Nephron (organoid): ENCODE measurements at regions not wholly inside any gene's neighbourhood (a gene's known extent, or its start where the extent isn't known, plus 50 kb on each side); places are given as distances from the start of the nearest gene placed in this dataset.
A peak's percentile ranks its signal among the peaks of the same experiment; 100 is the strongest.

ENCODE experiments used
- H3K27ac Mint-ChIP-seq, 3 experiments: 2 replicates each; pipeline ENCODE4 v1.8.0; 2020; ENCODE audit warnings: mixed read lengths in 3 of 3, mild to moderate bottlenecking in 2 of 3, moderate library complexity in 1 of 3
- H3K27me3 Mint-ChIP-seq: 2 replicates; pipeline ENCODE4 v1.8.0; 2021; ENCODE audit warnings: low read depth, mild to moderate bottlenecking, moderate library complexity, mixed read lengths
- H3K36me3 Mint-ChIP-seq: 2 replicates; pipeline ENCODE4 v1.8.0; 2020; ENCODE audit warnings: low read depth, mixed read lengths
- H3K4me1 Mint-ChIP-seq: 2 replicates; pipeline ENCODE4 v1.8.0; 2020; ENCODE audit warnings: mixed read lengths
- H3K4me3 Mint-ChIP-seq, 3 experiments: 2 replicates each; pipeline ENCODE4 v1.8.0; 2020; ENCODE audit warnings: mild to moderate bottlenecking in 3 of 3, mixed read lengths in 3 of 3, moderate library complexity in 2 of 3
- H3K9me3 Mint-ChIP-seq: 2 replicates; pipeline ENCODE4 v1.8.0; 2020; ENCODE audit warnings: mixed read lengths
- TF ChIP-seq, protein P1 (sequence below), 3 experiments: fragments of 200-600 bp; sonication (generic); IDR thresholded peaks; one replicate each; pipeline ENCODE4 v1.5.0; 2021; ENCODE audit warnings: antibody characterized with exemption in 3 of 3; ENCODE audit not compliant: unreplicated experiment in 3 of 3

- Mint-ChIP-seq H3K9me3 (no peaks in the 10 kb centered on the region), H3K27me3 (peaks cover 5% of the 10 kb centered on the region), H3K4me3 (no peak overlapping the region), H3K36me3 (no peaks in the 10 kb centered on the region), H3K4me1 (peaks cover 25% of the 10 kb centered on the region), H3K27ac (no peak overlapping the region)
- TF ChIP-seq, protein P1, sequence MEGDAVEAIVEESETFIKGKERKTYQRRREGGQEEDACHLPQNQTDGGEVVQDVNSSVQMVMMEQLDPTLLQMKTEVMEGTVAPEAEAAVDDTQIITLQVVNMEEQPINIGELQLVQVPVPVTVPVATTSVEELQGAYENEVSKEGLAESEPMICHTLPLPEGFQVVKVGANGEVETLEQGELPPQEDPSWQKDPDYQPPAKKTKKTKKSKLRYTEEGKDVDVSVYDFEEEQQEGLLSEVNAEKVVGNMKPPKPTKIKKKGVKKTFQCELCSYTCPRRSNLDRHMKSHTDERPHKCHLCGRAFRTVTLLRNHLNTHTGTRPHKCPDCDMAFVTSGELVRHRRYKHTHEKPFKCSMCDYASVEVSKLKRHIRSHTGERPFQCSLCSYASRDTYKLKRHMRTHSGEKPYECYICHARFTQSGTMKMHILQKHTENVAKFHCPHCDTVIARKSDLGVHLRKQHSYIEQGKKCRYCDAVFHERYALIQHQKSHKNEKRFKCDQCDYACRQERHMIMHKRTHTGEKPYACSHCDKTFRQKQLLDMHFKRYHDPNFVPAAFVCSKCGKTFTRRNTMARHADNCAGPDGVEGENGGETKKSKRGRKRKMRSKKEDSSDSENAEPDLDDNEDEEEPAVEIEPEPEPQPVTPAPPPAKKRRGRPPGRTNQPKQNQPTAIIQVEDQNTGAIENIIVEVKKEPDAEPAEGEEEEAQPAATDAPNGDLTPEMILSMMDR (IDR thresholded peaks at IDR 0.05; ENCODE audit: unreplicated experiment in 3 of 3): no peak
Observed at GRCh38 chr1:168821434-168821833, 92.4 kb upstream of the DPT start.

- peaks cover 5% of the 10 kb centered on the region for H3K27me3 Mint-ChIP-seq
- no peaks in the 10 kb centered on the region for H3K36me3 Mint-ChIP-seq
- no peaks in the 10 kb centered on the region for H3K9me3 Mint-ChIP-seq
- no peak overlapping the region for H3K4me3 Mint-ChIP-seq
- H3K27ac Mint-ChIP-seq: peak overlapping the region in 1 of 3 experiments; percentile 69
- peaks cover 25% of the 10 kb centered on the region for H3K4me1 Mint-ChIP-seq
- TF ChIP-seq, protein P1 (IDR thresholded peaks at IDR 0.05; ENCODE audit: unreplicated experiment in 3 of 3): no peak
Observed at GRCh38 chr1:168822911-168823310, 93.9 kb upstream of the DPT start.

DNA sequence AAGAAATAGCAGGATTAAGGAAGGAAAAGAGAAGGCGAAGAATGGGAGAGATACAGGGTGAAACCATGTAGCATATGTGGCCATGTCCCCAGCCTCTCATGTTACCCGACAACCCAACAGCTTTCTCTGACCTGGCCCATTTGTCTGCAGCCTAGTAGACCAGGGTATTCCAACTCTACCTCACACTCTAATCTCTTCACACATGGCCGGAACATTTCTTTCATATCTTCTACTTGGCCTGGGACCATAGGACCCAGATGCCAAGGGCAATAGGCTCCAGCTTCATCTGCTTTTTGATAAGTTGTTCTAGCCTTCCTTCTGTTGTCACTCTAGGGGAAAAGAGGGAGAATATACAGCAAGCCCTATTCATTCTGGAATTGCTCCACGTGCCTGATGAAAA is 95.0 kb upstream of the DPT start:
- Mint-ChIP-seq H3K4me3 (no peak overlapping the region), H3K36me3 (no peaks in the 10 kb centered on the region), H3K27ac (peak overlapping the region in 1 of 3 experiments; percentile 69), H3K4me1 (peaks cover 25% of the 10 kb centered on the region), H3K9me3 (no peaks in the 10 kb centered on the region), H3K27me3 (peaks cover 5% of the 10 kb centered on the region)
- TF ChIP-seq, protein P1 (IDR thresholded peaks at IDR 0.05; ENCODE audit: unreplicated experiment in 3 of 3): no peak

DNA sequence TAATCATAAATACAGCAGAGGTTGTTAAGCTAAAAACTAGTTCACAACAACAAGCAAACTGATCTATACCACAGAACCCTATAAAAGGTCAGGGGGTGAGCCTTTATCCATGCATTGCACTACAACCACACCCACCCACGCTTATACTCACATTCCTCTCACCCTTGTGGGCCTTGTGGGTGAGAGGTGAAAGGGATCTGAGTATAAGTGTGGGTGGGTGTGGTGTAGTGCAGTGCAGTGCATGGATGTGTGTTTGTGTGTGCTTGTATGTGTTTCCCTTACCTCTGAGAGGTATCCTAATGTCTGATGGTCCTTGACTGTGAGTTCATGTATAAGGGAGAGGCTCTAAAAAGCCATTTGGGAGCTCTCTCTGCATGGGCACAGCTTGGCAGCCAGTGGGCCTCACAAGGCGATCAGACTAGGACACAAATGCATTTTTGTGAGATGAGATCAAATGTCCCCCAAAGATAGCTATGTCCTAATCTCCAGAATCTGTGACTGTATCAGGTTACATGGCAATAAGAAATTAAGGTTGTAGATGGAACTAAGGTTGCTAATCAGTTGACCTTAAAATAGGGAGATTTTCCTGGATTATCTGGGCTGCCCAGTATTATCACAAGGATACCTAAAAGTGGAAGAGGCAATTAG is 95.5 kb upstream of the DPT start:
- TF ChIP-seq, protein P1 (IDR thresholded peaks at IDR 0.05; ENCODE audit: unreplicated experiment in 3 of 3): no peak
- no peak overlapping the region for H3K4me3 Mint-ChIP-seq

DNA sequence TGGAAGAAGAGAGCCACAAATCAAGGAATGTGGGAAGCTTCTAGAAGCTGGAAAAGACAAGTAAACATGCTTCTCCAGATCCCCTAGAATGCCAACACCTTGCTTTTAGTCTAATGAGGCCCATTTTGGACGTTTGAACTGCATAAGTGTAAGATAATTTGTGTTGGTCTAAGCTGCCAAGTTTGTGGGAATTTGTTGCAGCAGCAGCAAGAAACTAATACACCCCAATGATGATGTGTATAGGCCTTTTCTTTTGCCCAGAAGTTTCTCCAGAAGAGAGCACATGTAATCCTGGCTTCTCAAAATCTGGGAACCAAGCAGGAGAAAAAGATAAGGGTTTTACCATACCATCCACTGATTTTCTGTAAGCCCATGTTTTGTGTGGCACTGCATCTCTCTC is 96.1 kb upstream of the DPT start:
- H3K36me3 Mint-ChIP-seq: no peaks in the 10 kb centered on the region
- peaks cover 28% of the 10 kb centered on the region for H3K4me1 Mint-ChIP-seq
- H3K27me3 Mint-ChIP-seq: peaks cover 5% of the 10 kb centered on the region
- H3K27ac Mint-ChIP-seq: peak overlapping the region in 1 of 3 experiments; percentile 30
- no peak overlapping the region for H3K4me3 Mint-ChIP-seq
- TF ChIP-seq, protein P1 (IDR thresholded peaks at IDR 0.05; ENCODE audit: unreplicated experiment in 3 of 3): no peak
- no peaks in the 10 kb centered on the region for H3K9me3 Mint-ChIP-seq

More for the DNA sequence above, 95.5 kb upstream of the DPT start:
- peaks cover 25% of the 10 kb centered on the region for H3K4me1 Mint-ChIP-seq
- peaks cover 5% of the 10 kb centered on the region for H3K27me3 Mint-ChIP-seq
- no peaks in the 10 kb centered on the region for H3K36me3 Mint-ChIP-seq
- H3K9me3 Mint-ChIP-seq: no peaks in the 10 kb centered on the region
- H3K27ac Mint-ChIP-seq: peak overlapping the region in 1 of 3 experiments; percentile 69

GRCh38 chr1:168825820-168826219 is 96.8 kb upstream of the DPT start:
- TF ChIP-seq, protein P1 (IDR thresholded peaks at IDR 0.05; ENCODE audit: unreplicated experiment in 3 of 3): no peak
- H3K9me3 Mint-ChIP-seq: no peaks in the 10 kb centered on the region
- H3K4me1 Mint-ChIP-seq: peaks cover 33% of the 10 kb centered on the region
- no peak overlapping the region for H3K4me3 Mint-ChIP-seq
- no peaks in the 10 kb centered on the region for H3K36me3 Mint-ChIP-seq
- peak overlapping the region; percentile 1 to 58 (median 30) for H3K27ac Mint-ChIP-seq
- H3K27me3 Mint-ChIP-seq: no peaks in the 10 kb centered on the region
